IPS-18c (cell line): ENCODE measurements at regions not wholly inside any gene's neighbourhood (a gene's known extent, or its start where the extent isn't known, plus 50 kb on each side); places are given as distances from the start of the nearest gene placed in this dataset.

Experiments used
- H3K4me3 ChIP-seq: 2 replicates; pipeline ENCODE4 v1.7.0; 2013; ENCODE audit warnings: low read depth, mild to moderate bottlenecking, low read length, moderate library complexity; ENCODE audit not compliant: insufficient read depth
- H3K9me3 ChIP-seq: one replicate; pipeline ENCODE4 v1.6.1; 2013; ENCODE audit warnings: mild to moderate bottlenecking, low read length, moderate library complexity; ENCODE audit not compliant: control insufficient read depth, insufficient read depth

DNA sequence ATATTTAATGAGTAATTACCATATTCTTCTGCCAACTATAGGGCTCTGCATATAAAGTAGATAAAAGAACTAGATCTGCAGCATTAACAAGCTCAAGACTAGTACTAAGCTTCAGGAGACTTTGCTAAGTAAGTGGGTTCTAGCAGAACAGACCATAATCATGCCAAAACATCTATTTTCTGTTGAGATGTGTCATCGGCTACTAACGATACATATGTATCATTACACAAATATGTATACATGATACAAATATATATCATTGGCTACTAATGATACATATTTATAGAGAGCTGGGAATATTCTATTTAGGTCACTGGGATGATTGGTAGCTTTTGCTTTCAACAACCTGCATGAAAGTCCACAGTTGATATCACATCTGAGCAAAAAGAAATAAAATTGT is 185.8 kb upstream of the DCBLD2 start:
- H3K4me3 ChIP-seq: no peak overlapping the region
- no peaks in the 10 kb centered on the region for H3K9me3 ChIP-seq

DNA sequence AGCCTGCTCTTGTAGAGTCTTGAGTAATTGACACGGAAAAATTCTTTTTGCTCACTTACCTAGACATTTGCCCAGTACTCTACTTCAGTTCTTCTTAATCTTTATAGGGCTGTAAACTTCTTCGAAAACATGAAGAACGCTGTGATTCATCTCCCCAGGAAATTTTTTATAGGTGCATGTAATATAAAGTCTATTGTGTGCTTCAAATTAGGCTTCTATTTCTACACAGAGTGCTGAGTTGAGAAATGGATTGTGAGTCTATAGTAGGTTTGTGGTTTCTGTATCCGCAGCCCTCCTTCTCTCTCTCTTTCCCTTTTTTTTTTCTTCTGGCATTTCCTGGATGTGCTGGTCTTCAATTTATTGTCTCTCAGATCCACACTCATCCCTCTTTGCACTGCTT is 183.3 kb upstream of the DCBLD2 start:
- Histone ChIP-seq H3K4me3 (no peak overlapping the region), H3K9me3 (no peaks in the 10 kb centered on the region)

DNA sequence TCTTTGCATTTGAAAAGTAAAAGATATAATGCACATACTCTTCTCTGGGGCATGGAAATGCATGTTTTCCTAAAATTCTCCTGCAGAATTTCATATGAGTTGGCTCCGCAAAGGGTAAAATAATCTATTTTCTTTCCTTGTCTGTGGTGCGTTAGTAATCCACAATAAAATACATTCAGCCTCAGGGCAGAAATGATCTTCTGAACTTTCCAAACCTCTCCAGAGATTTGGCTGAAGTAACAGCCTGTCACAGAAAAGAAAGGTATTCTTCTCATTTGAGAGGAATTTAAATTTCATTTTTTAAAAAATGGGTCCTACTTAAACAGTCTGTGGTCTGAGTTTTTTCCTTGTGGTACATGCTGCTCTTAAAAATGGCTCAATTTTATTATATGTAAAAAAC is 182.7 kb upstream of the DCBLD2 start:
- Histone ChIP-seq H3K4me3 (no peak overlapping the region), H3K9me3 (no peaks in the 10 kb centered on the region)

DNA sequence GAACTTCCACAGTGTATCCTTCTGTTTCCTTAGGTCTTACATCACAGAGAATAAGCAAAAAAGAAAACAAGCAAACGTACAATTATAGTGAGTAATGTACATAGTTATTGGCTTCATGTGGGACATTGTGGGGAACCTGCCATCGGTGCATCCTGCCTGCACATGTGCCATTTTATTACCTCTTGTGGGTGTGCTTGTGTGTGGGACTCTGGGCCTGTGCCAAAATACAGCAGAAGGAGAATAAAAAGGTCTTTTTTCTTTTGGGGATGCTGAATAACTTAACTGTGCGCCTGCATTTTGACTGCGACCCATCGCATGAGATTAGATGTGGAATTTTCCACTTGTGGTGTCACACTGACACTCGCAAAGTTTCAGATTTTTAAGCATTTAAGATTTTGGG is 169.6 kb upstream of the DCBLD2 start:
- Histone ChIP-seq H3K9me3 (no peaks in the 10 kb centered on the region), H3K4me3 (no peak overlapping the region)

DNA sequence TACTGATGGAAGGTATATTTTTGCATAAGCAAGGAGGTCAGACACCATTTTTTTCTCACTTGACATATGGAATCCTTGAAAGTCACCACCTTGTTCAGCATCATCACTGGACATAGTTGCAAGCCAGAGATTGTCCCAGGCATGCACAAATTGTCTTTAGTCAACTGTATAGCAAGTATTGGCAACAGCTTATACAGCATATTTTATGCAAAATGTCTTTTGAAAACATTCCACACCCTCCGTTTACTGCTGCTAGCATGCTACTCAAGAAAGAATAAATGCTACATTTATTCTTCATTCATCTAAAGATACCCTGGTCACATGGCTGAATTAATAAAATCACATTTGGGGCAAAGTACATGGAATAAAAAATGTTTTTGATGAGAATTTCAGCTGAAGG is 168.5 kb upstream of the DCBLD2 start:
- H3K4me3 ChIP-seq: no peak overlapping the region
- no peaks in the 10 kb centered on the region for H3K9me3 ChIP-seq

DNA sequence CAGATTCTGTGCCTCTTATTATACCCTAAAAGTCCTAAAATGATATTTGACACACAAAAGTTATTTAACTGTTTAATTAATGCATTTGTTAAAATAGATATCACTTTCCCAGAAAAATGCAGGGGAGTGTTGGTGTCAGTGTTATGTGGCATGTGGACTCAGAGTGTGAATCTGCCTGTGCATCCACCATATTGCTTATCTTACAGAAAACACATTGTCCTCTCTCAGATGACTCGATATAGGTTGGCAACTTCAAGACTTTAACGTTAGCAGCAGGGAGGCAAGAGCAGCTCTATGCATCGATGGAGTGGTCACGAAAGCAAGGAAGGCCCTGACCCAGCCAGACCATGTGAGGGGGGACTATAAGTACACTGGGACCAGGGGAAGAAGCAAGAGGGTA is 165.4 kb upstream of the DCBLD2 start:
- peaks cover 3% of the 10 kb centered on the region for H3K9me3 ChIP-seq
- H3K4me3 ChIP-seq: no peak overlapping the region

DNA sequence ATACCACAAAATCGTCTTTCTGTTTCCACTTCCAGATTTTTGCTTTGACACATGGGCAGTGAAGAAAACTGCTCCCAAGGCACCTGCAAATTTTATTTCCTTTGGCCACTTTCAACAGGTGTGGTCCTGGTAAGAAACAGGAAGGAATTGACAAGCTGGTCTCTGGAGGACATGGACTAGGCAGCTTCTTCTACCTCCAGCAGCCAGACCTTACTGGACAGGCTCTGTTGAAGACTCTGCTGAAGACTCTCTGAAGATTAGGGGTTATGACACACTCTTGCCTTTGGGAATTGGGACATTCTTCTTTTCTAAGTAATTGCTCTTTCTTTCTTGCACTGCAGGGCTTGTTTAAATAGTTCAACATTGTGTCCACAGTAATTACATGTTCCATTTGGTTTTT is 147.7 kb upstream of the DCBLD2 start:
- Histone ChIP-seq H3K9me3 (no peaks in the 10 kb centered on the region), H3K4me3 (no peak overlapping the region)

DNA sequence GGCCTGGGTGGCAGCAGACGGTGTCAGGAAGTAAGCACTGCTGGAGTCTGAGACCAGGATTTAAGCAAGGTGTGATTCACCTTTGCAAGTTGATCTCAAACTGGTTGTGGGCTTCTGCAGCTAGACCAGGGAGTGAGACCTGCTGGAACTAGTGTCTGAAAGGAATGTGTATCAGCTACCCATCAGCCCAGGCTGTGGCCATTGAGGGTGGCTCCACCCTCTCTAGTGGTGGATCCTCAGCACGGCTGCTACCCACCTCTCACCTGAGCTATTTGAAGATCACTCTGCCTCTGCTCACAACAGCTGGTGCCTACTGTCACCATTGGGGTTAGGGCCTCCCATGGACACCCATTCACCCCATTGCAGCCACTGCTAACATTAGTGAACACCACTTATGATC is 140.3 kb upstream of the DCBLD2 start:
- H3K9me3 ChIP-seq: no peaks in the 10 kb centered on the region
- no peak overlapping the region for H3K4me3 ChIP-seq

DNA sequence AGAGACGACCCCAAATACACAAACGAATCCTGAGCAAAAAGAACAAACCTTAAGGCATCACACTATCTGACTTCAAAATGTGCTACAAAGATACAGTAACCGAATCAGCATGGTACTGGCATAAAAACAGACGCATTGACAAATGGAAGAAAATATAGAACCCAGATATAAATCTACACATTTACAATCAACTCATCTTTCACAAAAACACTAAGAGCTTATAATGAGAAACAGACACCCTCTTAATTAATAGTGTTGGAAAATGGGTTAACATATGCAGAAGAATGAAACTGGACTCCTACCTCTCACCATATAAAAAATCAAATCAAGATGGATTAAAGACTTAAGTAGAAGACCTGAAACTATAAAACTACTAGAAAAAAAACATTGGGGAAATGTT is 130.3 kb upstream of the DCBLD2 start:
- Histone ChIP-seq H3K4me3 (no peak overlapping the region), H3K9me3 (peaks cover 2% of the 10 kb centered on the region)

DNA sequence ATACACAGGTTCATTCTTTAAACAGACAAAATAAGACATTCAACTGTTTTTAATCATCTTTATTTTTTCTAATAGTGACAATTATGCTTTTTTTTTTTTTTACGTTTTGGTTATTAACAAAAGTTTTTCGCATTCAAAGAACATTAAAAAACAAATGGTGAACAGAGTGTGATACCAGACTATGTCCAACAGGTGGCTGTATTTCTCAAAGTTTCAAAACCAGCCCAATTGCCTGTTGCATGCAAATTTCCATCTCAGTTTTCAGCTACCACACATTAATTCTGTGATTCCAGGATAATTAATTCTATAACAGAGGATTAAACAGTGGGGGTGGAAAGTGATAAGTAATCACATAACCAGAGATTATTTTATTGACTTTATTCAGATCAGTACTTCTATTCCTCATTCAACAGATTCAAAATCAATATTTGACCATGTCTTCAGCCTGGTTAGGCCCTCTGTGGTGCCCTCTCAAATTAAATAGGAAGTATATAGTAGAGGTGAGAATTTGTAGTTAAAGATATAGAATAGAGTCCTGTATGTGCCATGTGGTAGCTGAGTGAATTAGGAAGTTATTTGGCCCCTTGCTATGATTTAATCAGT is 122.2 kb upstream of the DCBLD2 start:
- no peaks in the 10 kb centered on the region for H3K9me3 ChIP-seq
- no peak overlapping the region for H3K4me3 ChIP-seq

DNA sequence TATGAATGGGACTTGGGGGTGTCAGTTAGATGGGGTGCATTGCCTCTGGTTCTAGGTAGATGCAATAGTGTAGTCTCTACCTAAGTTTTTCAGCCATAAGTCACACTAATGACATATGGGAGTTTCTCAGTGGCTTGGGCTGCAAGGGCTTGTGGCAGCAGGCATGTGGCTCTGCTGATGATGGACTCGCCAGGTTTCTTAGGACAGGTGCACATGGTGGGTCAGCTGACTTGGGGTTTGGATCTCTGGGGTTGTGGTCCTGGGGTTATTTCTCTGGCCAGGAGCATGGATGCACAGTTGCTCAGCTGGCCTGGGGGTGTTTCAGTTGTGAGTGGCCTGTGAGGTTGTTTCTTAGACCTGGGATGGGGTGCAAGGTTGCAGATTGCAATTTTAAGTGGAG is 120.0 kb upstream of the DCBLD2 start:
- Histone ChIP-seq H3K9me3 (no peaks in the 10 kb centered on the region), H3K4me3 (no peak overlapping the region)

DNA sequence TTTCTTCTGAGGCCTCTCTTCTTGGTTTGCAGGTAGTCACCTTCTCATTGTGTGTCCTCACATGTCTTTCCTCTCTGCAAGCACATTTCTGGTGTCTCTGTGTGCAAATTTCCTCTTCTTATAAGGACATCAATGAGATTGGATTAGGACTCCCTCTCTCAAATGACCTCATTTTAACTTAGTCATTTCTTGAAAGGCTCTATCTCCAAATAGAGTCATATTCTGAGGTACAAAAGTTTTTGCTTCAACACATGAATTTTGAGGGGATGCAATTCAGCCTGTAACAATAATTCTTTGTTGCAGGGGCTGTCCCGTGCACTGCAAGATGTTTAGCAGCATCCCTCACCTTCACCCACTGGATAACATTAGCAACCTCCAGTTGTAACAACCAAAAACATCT is 115.0 kb upstream of the DCBLD2 start:
- Histone ChIP-seq H3K4me3 (no peak overlapping the region), H3K9me3 (no peaks in the 10 kb centered on the region)

DNA sequence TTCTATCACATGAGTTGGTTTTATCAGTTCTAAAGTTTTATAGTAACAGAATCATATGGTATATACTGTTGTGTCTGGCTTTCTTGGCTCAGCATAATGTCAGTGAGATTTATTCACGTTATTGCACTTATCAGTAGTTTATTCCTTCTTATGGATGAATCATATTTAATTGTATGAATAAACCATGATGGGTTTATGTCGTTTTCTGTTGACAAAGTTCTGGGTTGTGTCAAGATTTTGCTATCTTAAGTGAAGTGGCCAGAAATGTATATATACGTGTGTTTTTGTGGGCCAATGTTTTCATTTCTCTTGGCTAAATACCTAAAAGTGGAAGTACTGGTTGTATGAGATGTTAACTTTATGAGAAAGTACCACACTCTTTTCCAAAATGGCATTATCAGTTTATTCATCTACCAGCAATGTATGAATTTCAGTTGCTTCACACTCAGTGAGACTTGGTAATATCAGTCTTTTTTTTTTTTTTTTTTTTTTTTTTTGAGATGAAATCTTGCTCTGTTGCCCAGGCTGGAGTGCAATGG is 112.4 kb upstream of the DCBLD2 start:
- Histone ChIP-seq H3K4me3 (no peak overlapping the region), H3K9me3 (no peaks in the 10 kb centered on the region)

DNA sequence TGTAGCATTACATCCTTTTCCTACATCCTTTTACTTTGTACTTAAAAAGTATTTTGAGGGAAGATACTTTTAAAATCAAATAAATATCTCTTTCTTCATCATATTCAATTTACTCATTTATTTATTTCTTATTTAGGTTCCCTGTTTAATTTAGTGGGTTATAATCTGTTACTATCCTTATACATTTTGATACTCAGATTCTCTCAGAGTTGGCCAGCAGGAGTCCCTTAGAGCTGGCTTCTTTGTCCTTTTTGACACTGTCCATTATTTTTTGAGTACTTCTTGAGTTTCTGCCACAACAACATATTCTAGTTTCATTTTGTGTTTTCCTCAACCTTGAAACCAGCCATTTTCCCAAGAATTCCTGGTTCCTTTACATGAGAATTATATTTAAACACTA is 111.6 kb upstream of the DCBLD2 start:
- no peak overlapping the region for H3K4me3 ChIP-seq
- no peaks in the 10 kb centered on the region for H3K9me3 ChIP-seq

DNA sequence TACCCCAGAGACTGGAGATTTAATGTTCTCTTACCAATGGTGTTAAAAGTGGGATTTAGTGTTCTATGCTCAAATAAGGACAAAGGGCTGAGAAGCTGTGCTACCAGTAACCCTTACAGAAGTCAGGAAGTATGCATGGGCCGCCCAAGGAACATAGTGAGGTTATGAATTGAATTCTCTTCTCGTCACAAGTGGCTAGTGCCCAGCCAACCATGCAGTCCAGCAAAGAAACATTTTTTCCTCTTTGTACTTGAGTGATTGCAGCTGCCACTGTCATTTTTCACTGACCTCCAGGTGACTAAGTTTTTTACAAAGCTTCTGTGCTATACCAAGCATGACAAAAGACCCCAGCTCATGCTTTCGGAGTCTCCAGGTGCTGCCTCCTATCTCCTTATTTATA is 110.6 kb upstream of the DCBLD2 start:
- Histone ChIP-seq H3K9me3 (no peaks in the 10 kb centered on the region), H3K4me3 (no peak overlapping the region)

DNA sequence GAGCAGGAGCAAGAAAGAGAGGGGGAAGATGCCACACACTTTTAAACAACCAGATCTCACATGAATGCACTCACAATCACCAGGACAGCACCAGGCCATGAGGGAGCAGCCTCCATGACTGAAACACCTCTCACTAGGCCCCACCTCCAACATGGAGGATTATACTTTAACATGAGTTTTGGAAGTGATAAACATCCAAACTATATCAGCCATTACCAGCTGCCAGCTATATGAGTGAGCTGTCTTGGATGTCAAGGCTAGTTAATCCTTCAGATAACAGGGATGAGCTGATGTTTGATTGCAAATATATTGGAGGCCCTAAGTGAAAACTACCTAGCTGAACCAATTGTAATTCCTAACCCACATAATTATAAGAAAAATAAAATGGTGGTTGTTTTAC is 108.4 kb upstream of the DCBLD2 start:
- H3K4me3 ChIP-seq: no peak overlapping the region

DNA sequence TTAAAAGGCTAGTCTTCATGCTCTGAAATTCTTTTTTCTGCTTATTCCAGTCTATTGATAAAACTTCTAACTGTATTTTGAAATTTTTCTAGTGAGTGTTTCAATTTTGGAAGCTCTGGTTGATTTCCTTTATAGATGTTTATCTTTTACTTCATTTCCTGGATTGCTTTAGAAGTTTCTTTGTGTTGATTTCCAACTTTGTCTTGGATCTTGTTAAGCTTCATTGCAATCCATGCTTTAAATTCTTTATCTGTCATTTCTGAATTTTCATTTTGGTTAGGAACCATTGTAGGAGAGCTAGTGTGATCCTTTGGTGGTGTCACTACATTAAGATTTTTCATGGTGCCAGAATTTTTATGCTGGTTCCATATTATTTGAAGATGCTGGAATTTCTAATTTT is 105.2 kb upstream of the DCBLD2 start:
- Histone ChIP-seq H3K4me3 (no peak overlapping the region), H3K9me3 (no peaks in the 10 kb centered on the region)

More for the DNA sequence above, 108.4 kb upstream of the DCBLD2 start:
- no peaks in the 10 kb centered on the region for H3K9me3 ChIP-seq

DNA sequence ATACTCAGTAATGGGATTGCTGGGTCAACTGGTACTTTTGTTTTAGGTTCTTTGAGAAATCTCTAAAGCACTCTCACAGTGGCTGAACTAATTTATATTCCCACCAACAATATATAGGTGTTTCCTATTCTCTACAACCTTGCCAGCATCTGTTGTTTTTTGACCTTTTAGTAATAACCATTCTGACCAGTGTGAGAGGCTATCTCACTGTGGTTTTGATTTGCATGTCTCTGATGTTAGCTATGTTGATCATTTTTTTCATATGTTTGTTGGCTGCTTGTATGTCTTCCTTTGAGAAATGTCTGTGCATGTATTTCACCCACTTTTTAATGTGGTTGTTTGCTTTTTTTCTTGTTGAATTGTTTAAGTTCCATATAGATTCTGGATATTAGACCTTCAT is 98.2 kb upstream of the DCBLD2 start:
- no peak overlapping the region for H3K4me3 ChIP-seq
- H3K9me3 ChIP-seq: no peaks in the 10 kb centered on the region

DNA sequence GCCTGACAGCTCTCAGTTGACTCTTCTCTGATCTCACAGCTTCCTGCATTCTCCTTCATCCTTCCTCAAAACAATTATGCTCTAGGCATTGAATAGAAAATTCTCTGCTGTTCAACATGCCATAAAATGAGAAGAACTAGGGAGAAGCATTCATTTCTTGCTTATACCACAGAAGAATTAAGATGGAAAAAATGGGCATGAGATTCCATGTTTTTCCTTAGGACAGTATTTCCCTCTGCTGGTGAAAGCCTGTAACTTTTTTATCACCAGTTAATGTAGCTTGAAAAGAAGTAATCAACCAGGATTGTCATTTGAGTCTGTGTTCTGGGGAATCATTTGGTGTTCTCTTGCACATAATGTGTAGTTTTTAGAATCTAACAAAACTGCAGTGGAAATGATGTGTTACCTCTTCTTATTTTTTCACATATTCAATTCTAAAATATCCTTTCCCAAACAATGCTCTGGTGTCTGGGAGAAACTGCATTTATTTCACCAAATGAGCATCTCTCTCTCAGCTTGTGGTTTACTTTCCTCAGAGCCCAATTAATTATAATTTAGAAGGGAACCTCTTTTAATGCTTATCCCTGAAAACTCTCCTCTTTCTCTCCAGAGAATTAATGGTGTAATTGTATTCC is 92.8 kb upstream of the DCBLD2 start:
- no peaks in the 10 kb centered on the region for H3K9me3 ChIP-seq
- no peak overlapping the region for H3K4me3 ChIP-seq
